Stimulated activated CD8-positive, alpha-beta memory T cell treated with anti-CD3 and anti-CD28 coated beads, Interleukin-12 subunit alpha, Interleukin-12 subunit beta, amount 100 ng/mL, for 24 hours (primary cell): ENCODE measurements at regions not wholly inside any gene's neighbourhood (a gene's known extent, or its start where the extent isn't known, plus 50 kb on each side); places are given as distances from the start of the nearest gene placed in this dataset.

ENCODE experiments used
- DNase-seq: peaks from one replicate; pipeline ENCODE4 v3.0.0-alpha.2; 2020; ENCODE audit errors: extremely low read depth

- DNase-seq: no peak
Measured at GRCh38 chr6:157772820-157773219, 50.2 kb upstream of the SNX9 start.
